GM23338 (cell line): ENCODE measurements at regions not wholly inside any gene's neighbourhood (a gene's known extent, or its start where the extent isn't known, plus 50 kb on each side); places are given as distances from the start of the nearest gene placed in this dataset.

Source experiments
- ATAC-seq: fragments of 200-7000 bp; cut with Tn5 transposase; 3 replicates; pipeline ENCODE4 v1.9.1; 2020
- DNase-seq: peaks from one replicate; pipeline ENCODE4 v3.0.0-alpha.2; 2015; ENCODE audit warnings: low spot score
- H2AFZ ChIP-seq: fragments of 200-600 bp; sonication (generic); 2 replicates; pipeline ENCODE4 v1.8.0; 2016; ENCODE audit warnings: antibody characterized with exemption, mild to moderate bottlenecking, moderate library complexity
- H3F3A ChIP-seq: fragments of 200-600 bp; sonication (generic); replicated peaks from 2 replicates; pipeline ENCODE4 v1.8.0; 2017; ENCODE audit warnings: antibody characterized with exemption, mixed run types, low read depth
- H3K27ac ChIP-seq: fragments of 200-600 bp; sonication (generic); 2 replicates; pipeline ENCODE4 v1.6.1; 2016; ENCODE audit warnings: low read depth
- H3K27me3 ChIP-seq: fragments of 200-600 bp; sonication (generic); 2 replicates; pipeline ENCODE4 v1.8.0; 2016; ENCODE audit warnings: mild to moderate bottlenecking, mixed run types, moderate library complexity; ENCODE audit not compliant: insufficient read depth
- H3K36me3 ChIP-seq: fragments of 200-600 bp; sonication (generic); 2 replicates; pipeline ENCODE4 v1.8.0; 2016; ENCODE audit warnings: mild to moderate bottlenecking; ENCODE audit not compliant: insufficient read depth
- H3K4me1 ChIP-seq: fragments of 200-600 bp; sonication (generic); 2 replicates; pipeline ENCODE4 v1.8.0; 2016; ENCODE audit warnings: mild to moderate bottlenecking, moderate library complexity; ENCODE audit not compliant: insufficient read depth
- H3K4me2 ChIP-seq: fragments of 200-600 bp; sonication (generic); 2 replicates; pipeline ENCODE4 v1.7.1; 2017; ENCODE audit warnings: mixed run types
- H3K4me3 ChIP-seq: fragments of 200-600 bp; sonication (generic); 2 replicates; pipeline ENCODE4 v1.6.1; 2016; ENCODE audit warnings: mixed run types
- H3K79me2 ChIP-seq: fragments of 200-600 bp; sonication (generic); replicated peaks from 2 replicates; pipeline ENCODE4 v1.8.0; 2017; ENCODE audit warnings: mild to moderate bottlenecking; ENCODE audit not compliant: insufficient read depth
- H3K9me2 ChIP-seq: fragments of 200-600 bp; sonication (generic); 2 replicates; pipeline ENCODE4 v1.8.0; 2017; ENCODE audit not compliant: insufficient read depth
- H4K20me1 ChIP-seq: fragments of 200-600 bp; sonication (generic); replicated peaks from 2 replicates; pipeline ENCODE4 v1.8.0; 2017; ENCODE audit warnings: mild to moderate bottlenecking; ENCODE audit not compliant: insufficient read depth
- H3K27ac Mint-ChIP-seq: 2 replicates; pipeline ENCODE4 v1.8.0; 2020; ENCODE audit warnings: inconsistent platforms, mild to moderate bottlenecking, moderate library complexity, mixed read lengths
- H3K27me3 Mint-ChIP-seq: 3 replicates; pipeline ENCODE4 v1.8.0; 2022; ENCODE audit warnings: low read depth, mild to moderate bottlenecking, moderate library complexity, mixed read lengths, inconsistent platforms; ENCODE audit not compliant: insufficient read depth, poor library complexity
- H3K36me3 Mint-ChIP-seq: 3 replicates; pipeline ENCODE4 v1.8.0; 2021; ENCODE audit warnings: low read depth, mild to moderate bottlenecking, inconsistent platforms, moderate library complexity, mixed read lengths
- H3K4me1 Mint-ChIP-seq: 3 replicates; pipeline ENCODE4 v1.8.0; 2020; ENCODE audit warnings: mild to moderate bottlenecking, inconsistent platforms, mixed read lengths
- H3K4me3 Mint-ChIP-seq: 3 replicates; pipeline ENCODE4 v1.8.0; 2021; ENCODE audit warnings: moderate library complexity, mild to moderate bottlenecking, inconsistent platforms, mixed read lengths
- H3K9me3 Mint-ChIP-seq: 3 replicates; pipeline ENCODE4 v1.8.0; 2020; ENCODE audit warnings: moderate library complexity, mild to moderate bottlenecking, inconsistent platforms, mixed read lengths
- CREB1 ChIP-seq: fragments of 250-450 bp; sonication (Bioruptor Pico); IDR thresholded peaks from 2 replicates; pipeline ENCODE4 v1.5.0; 2020; ENCODE audit warnings: low read depth, mild to moderate bottlenecking, moderate library complexity
- CTCF ChIP-seq, 2 experiments: fragments of 200-600 bp in 1 of 2; sonication (generic) in 1 of 2; conservative IDR thresholded peaks; 2 replicates each; pipeline versions ENCODE4 v1.5.1 to v1.6.1; 2016 to 2017; ENCODE audit warnings: antibody characterized with exemption in 2 of 2, low read depth in 2 of 2, mild to moderate bottlenecking in 2 of 2, moderate library complexity in 1 of 2
- EZH2 ChIP-seq: fragments of 200-600 bp; sonication (generic); IDR thresholded peaks from one replicate; pipeline ENCODE4 v1.8.0; 2017; ENCODE audit warnings: antibody characterized with exemption, mild to moderate bottlenecking, low read depth; ENCODE audit not compliant: unreplicated experiment
- EZH2phosphoT487 ChIP-seq: fragments of 200-600 bp; sonication (generic); IDR thresholded peaks from one replicate; pipeline ENCODE4 v1.8.1; 2018; ENCODE audit warnings: antibody characterized with exemption; ENCODE audit not compliant: unreplicated experiment
- JUNB ChIP-seq: IDR thresholded peaks from one replicate; pipeline ENCODE4 v1.6.1; 2016; ENCODE audit warnings: antibody characterized with exemption; ENCODE audit not compliant: unreplicated experiment
- NANOG ChIP-seq: IDR thresholded peaks from 2 replicates; pipeline ENCODE4 v1.6.1; 2016; ENCODE audit warnings: antibody characterized with exemption, borderline replicate concordance
- POLR2AphosphoS5 ChIP-seq: IDR thresholded peaks from 2 replicates; pipeline ENCODE4 v1.6.1; 2016; ENCODE audit warnings: antibody characterized with exemption, low read depth
- STAT1 ChIP-seq: IDR thresholded peaks from one replicate; pipeline ENCODE4 v1.6.1; 2016; ENCODE audit warnings: antibody characterized with exemption; ENCODE audit not compliant: unreplicated experiment
- ZNF114 ChIP-seq: fragments of 250-450 bp; sonication (Bioruptor Pico); IDR thresholded peaks from 2 replicates; pipeline ENCODE4 v1.5.0; 2020; ENCODE audit warnings: mild to moderate bottlenecking, moderate library complexity
- ZNF331 ChIP-seq: fragments of 250-450 bp; sonication (Bioruptor Pico); IDR thresholded peaks from 2 replicates; pipeline ENCODE4 v1.5.0; 2020; ENCODE audit warnings: low read depth, mild to moderate bottlenecking, moderate library complexity
- TF ChIP-seq, protein P1 (sequence below): IDR thresholded peaks from 2 replicates; pipeline ENCODE4 v1.6.1; 2016; ENCODE audit warnings: antibody characterized with exemption
- TF ChIP-seq, protein P2 (sequence below): IDR thresholded peaks from one replicate; pipeline ENCODE4 v1.6.1; 2018; ENCODE audit warnings: antibody characterized with exemption; ENCODE audit not compliant: unreplicated experiment
- TF ChIP-seq, protein P3 (sequence below): fragments of 250-450 bp; sonication (Bioruptor Pico); IDR thresholded peaks from 2 replicates; pipeline ENCODE4 v1.5.0; 2020; ENCODE audit warnings: mild to moderate bottlenecking, moderate library complexity

- Histone ChIP-seq H2AFZ (no peak overlapping the region), H3K4me2 (no peak overlapping the region), H3K9me2 (no peaks in the 10 kb centered on the region), H3F3A (no peaks in the 10 kb centered on the region), H3K4me1 (no peaks in the 10 kb centered on the region), H3K27me3 (peaks cover 9% of the 10 kb centered on the region; the same call in 1 of the 2 replicates), H3K36me3 (no peaks in the 10 kb centered on the region), H3K27ac (no peak overlapping the region), H4K20me1 (no peaks in the 10 kb centered on the region), H3K4me3 (no peak overlapping the region), H3K79me2 (no peaks in the 10 kb centered on the region)
- TF ChIP-seq, protein P1, sequence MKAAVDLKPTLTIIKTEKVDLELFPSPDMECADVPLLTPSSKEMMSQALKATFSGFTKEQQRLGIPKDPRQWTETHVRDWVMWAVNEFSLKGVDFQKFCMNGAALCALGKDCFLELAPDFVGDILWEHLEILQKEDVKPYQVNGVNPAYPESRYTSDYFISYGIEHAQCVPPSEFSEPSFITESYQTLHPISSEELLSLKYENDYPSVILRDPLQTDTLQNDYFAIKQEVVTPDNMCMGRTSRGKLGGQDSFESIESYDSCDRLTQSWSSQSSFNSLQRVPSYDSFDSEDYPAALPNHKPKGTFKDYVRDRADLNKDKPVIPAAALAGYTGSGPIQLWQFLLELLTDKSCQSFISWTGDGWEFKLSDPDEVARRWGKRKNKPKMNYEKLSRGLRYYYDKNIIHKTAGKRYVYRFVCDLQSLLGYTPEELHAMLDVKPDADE = no peak
- TF ChIP-seq ZNF331 (CRISPR knock-in tag) (no peak), EZH2 (no peak), CTCF (conservative IDR thresholded peaks at IDR 0.05; ENCODE audit: low read depth in 2 of 2) (no peak), POLR2AphosphoS5 (no peak), ZNF114 (CRISPR knock-in tag) (no peak), STAT1 (no peak), CREB1 (no peak), JUNB (no peak), NANOG (no peak), EZH2phosphoT487 (no peak)
- TF ChIP-seq, protein P2, sequence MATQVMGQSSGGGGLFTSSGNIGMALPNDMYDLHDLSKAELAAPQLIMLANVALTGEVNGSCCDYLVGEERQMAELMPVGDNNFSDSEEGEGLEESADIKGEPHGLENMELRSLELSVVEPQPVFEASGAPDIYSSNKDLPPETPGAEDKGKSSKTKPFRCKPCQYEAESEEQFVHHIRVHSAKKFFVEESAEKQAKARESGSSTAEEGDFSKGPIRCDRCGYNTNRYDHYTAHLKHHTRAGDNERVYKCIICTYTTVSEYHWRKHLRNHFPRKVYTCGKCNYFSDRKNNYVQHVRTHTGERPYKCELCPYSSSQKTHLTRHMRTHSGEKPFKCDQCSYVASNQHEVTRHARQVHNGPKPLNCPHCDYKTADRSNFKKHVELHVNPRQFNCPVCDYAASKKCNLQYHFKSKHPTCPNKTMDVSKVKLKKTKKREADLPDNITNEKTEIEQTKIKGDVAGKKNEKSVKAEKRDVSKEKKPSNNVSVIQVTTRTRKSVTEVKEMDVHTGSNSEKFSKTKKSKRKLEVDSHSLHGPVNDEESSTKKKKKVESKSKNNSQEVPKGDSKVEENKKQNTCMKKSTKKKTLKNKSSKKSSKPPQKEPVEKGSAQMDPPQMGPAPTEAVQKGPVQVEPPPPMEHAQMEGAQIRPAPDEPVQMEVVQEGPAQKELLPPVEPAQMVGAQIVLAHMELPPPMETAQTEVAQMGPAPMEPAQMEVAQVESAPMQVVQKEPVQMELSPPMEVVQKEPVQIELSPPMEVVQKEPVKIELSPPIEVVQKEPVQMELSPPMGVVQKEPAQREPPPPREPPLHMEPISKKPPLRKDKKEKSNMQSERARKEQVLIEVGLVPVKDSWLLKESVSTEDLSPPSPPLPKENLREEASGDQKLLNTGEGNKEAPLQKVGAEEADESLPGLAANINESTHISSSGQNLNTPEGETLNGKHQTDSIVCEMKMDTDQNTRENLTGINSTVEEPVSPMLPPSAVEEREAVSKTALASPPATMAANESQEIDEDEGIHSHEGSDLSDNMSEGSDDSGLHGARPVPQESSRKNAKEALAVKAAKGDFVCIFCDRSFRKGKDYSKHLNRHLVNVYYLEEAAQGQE = no peak
- TF ChIP-seq, protein P3, sequence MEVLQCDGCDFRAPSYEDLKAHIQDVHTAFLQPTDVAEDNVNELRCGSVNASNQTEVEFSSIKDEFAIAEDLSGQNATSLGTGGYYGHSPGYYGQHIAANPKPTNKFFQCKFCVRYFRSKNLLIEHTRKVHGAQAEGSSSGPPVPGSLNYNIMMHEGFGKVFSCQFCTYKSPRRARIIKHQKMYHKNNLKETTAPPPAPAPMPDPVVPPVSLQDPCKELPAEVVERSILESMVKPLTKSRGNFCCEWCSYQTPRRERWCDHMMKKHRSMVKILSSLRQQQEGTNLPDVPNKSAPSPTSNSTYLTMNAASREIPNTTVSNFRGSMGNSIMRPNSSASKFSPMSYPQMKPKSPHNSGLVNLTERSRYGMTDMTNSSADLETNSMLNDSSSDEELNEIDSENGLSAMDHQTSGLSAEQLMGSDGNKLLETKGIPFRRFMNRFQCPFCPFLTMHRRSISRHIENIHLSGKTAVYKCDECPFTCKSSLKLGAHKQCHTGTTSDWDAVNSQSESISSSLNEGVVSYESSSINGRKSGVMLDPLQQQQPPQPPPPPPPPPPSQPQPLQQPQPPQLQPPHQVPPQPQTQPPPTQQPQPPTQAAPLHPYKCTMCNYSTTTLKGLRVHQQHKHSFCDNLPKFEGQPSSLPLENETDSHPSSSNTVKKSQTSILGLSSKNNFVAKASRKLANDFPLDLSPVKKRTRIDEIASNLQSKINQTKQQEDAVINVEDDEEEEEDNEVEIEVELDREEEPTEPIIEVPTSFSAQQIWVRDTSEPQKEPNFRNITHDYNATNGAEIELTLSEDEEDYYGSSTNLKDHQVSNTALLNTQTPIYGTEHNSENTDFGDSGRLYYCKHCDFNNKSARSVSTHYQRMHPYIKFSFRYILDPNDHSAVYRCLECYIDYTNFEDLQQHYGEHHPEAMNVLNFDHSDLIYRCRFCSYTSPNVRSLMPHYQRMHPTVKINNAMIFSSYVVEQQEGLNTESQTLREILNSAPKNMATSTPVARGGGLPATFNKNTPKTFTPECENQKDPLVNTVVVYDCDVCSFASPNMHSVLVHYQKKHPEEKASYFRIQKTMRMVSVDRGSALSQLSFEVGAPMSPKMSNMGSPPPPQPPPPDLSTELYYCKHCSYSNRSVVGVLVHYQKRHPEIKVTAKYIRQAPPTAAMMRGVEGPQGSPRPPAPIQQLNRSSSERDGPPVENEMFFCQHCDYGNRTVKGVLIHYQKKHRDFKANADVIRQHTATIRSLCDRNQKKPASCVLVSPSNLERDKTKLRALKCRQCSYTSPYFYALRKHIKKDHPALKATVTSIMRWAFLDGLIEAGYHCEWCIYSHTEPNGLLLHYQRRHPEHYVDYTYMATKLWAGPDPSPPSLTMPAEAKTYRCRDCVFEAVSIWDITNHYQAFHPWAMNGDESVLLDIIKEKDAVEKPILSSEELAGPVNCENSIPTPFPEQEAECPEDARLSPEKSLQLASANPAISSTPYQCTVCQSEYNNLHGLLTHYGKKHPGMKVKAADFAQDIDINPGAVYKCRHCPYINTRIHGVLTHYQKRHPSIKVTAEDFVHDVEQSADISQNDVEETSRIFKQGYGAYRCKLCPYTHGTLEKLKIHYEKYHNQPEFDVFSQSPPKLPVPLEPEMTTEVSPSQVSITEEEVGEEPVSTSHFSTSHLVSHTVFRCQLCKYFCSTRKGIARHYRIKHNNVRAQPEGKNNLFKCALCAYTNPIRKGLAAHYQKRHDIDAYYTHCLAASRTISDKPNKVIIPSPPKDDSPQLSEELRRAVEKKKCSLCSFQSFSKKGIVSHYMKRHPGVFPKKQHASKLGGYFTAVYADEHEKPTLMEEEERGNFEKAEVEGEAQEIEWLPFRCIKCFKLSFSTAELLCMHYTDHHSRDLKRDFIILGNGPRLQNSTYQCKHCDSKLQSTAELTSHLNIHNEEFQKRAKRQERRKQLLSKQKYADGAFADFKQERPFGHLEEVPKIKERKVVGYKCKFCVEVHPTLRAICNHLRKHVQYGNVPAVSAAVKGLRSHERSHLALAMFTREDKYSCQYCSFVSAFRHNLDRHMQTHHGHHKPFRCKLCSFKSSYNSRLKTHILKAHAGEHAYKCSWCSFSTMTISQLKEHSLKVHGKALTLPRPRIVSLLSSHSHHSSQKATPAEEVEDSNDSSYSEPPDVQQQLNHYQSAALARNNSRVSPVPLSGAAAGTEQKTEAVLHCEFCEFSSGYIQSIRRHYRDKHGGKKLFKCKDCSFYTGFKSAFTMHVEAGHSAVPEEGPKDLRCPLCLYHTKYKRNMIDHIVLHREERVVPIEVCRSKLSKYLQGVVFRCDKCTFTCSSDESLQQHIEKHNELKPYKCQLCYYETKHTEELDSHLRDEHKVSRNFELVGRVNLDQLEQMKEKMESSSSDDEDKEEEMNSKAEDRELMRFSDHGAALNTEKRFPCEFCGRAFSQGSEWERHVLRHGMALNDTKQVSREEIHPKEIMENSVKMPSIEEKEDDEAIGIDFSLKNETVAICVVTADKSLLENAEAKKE = no peak
- DNase-seq (no peak), ATAC-seq (no peak)
- Mint-ChIP-seq H3K27ac (no peak overlapping the region), H3K4me1 (peaks cover 4% of the 10 kb centered on the region; the same call in 1 of the 3 replicates), H3K4me3 (no peak overlapping the region), H3K36me3 (no peaks in the 10 kb centered on the region), H3K27me3 (no peaks in the 10 kb centered on the region), H3K9me3 (no peaks in the 10 kb centered on the region; the same call in 2 of the 3 replicates)
These were observed 62.3 kb upstream of the CPOX start for GRCh38 chr3:98655666-98656065.
